ENCODE measurements at regions not wholly inside any gene's neighbourhood (a gene's known extent, or its start where the extent isn't known, plus 50 kb on each side); places are given as distances from the start of the nearest gene placed in this dataset.

GRCh38 chr3:127134466-127134865 is 58.5 kb upstream of the PRR23E start:
- no peak overlapping the region for H3K27ac ChIP-seq (ENCODE audit: low read depth in 1 of 2, low read length in 2 of 2)
- H3K9me3 ChIP-seq (ENCODE audit: control insufficient read depth in 4 of 4, low read length in 3 of 4) = no peaks in the 10 kb centered on the region
- no peaks in the 10 kb centered on the region for H3K36me3 ChIP-seq (ENCODE audit: control insufficient read depth in 4 of 4, insufficient read depth in 3 of 4, low read depth in 1 of 4, low read length in 3 of 4)
- no peak for TF ChIP-seq HNF4G (IDR thresholded peaks at IDR 0.05)
- TF ChIP-seq ZBTB33 (IDR thresholded peaks at IDR 0.05) = no peak
- no peak for TF ChIP-seq GABPA (IDR thresholded peaks at IDR 0.05 in 1 of 2, conservative IDR thresholded peaks at IDR 0.05 in 1 of 2)
- TF ChIP-seq RXRA (IDR thresholded peaks at IDR 0.05) = no peak
- TF ChIP-seq REST (IDR thresholded peaks at IDR 0.05) = no peak
- TF ChIP-seq RAD21 (IDR thresholded peaks at IDR 0.05) = no peak
- TF ChIP-seq FOXA1 (IDR thresholded peaks at IDR 0.05) = no peak
- no peak for TF ChIP-seq SP1 (IDR thresholded peaks at IDR 0.05)
- no peak for TF ChIP-seq YY1 (IDR thresholded peaks at IDR 0.05)
- no peak for TF ChIP-seq ATF3 (IDR thresholded peaks at IDR 0.05)
- TF ChIP-seq HNF4A (conservative IDR thresholded peaks at IDR 0.05) = no peak
- no peak for TF ChIP-seq FOXA2 (IDR thresholded peaks at IDR 0.05)
- TF ChIP-seq EGR1 (IDR thresholded peaks at IDR 0.05; ENCODE audit: low read depth in 2 of 2) = no peak
- TF ChIP-seq TAF1 (conservative IDR thresholded peaks at IDR 0.05) = no peak
- TF ChIP-seq, protein P1, sequence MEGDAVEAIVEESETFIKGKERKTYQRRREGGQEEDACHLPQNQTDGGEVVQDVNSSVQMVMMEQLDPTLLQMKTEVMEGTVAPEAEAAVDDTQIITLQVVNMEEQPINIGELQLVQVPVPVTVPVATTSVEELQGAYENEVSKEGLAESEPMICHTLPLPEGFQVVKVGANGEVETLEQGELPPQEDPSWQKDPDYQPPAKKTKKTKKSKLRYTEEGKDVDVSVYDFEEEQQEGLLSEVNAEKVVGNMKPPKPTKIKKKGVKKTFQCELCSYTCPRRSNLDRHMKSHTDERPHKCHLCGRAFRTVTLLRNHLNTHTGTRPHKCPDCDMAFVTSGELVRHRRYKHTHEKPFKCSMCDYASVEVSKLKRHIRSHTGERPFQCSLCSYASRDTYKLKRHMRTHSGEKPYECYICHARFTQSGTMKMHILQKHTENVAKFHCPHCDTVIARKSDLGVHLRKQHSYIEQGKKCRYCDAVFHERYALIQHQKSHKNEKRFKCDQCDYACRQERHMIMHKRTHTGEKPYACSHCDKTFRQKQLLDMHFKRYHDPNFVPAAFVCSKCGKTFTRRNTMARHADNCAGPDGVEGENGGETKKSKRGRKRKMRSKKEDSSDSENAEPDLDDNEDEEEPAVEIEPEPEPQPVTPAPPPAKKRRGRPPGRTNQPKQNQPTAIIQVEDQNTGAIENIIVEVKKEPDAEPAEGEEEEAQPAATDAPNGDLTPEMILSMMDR (IDR thresholded peaks at IDR 0.05; ENCODE audit: low read depth, low read length, missing input control) = no peak
- no peak for TF ChIP-seq NR2F2 (IDR thresholded peaks at IDR 0.05)
- TF ChIP-seq JUND (IDR thresholded peaks at IDR 0.05) = no peak
- no peak for TF ChIP-seq MAX (IDR thresholded peaks at IDR 0.05)
- H3K4me3 ChIP-seq (ENCODE audit: low read depth in 1 of 3, low read length in 3 of 3) = no peak overlapping the region
- peaks cover 0 to 32% (median 6%) of the 10 kb centered on the region in 4 donors for H3K27me3 ChIP-seq (ENCODE audit: control insufficient read depth in 4 of 4, insufficient read depth in 4 of 4, low read length in 3 of 4)
- H3K9ac ChIP-seq (ENCODE audit: low read depth in 1 of 2, low read length in 2 of 2) = no peak overlapping the region
- 68% methylated on average over 7 of the region's 7 CpGs for WGBS
- H3K4me1 ChIP-seq (ENCODE audit: control insufficient read depth in 4 of 4, insufficient read depth in 4 of 4, low read length in 3 of 4) = peaks cover 0 to 4% (median 0%) of the 10 kb centered on the region in 4 donors
- no peak for DNase-seq (ENCODE audit: low spot score)
